Epithelial cell of proximal tubule (primary cell): ENCODE measurements at regions not wholly inside any gene's neighbourhood (a gene's known extent, or its start where the extent isn't known, plus 50 kb on each side); places are given as distances from the start of the nearest gene placed in this dataset.

ENCODE experiments used
- DNase-seq: peaks from one replicate; pipeline ENCODE4 v3.0.0-alpha.2; 2011; ENCODE audit warnings: low read depth
- H3K4me3 ChIP-seq: 2 replicates; pipeline ENCODE4 v1.5.1; 2011; ENCODE audit warnings: low read depth, mild to moderate bottlenecking, low read length
- TF ChIP-seq, protein P1 (sequence below): conservative IDR thresholded peaks from 2 replicates; pipeline ENCODE4 v1.5.1; 2012; ENCODE audit warnings: low read depth, mild to moderate bottlenecking, low read length

DNA sequence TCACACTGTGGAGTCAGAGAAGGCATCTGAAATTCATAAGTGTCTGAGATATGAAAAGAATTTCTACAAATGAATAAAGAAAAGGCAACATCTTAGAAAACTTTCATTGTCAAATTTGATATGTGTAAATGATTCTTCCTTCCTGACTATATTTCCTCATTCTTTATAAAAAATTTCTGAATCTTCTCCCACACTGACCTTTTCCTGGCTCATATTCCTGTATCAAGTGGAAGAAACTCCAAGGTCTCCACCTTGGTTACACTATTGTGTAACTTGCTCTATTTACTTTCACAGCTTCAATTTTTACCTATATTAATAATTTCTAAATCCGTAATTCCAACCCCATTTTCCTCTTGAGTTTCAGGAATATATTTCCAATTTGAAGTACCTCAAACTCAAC is 93.5 kb upstream of the FBXL7 start:
- TF ChIP-seq, protein P1, sequence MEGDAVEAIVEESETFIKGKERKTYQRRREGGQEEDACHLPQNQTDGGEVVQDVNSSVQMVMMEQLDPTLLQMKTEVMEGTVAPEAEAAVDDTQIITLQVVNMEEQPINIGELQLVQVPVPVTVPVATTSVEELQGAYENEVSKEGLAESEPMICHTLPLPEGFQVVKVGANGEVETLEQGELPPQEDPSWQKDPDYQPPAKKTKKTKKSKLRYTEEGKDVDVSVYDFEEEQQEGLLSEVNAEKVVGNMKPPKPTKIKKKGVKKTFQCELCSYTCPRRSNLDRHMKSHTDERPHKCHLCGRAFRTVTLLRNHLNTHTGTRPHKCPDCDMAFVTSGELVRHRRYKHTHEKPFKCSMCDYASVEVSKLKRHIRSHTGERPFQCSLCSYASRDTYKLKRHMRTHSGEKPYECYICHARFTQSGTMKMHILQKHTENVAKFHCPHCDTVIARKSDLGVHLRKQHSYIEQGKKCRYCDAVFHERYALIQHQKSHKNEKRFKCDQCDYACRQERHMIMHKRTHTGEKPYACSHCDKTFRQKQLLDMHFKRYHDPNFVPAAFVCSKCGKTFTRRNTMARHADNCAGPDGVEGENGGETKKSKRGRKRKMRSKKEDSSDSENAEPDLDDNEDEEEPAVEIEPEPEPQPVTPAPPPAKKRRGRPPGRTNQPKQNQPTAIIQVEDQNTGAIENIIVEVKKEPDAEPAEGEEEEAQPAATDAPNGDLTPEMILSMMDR: no peak
- no peak overlapping the region for H3K4me3 ChIP-seq
- no peak for DNase-seq

DNA sequence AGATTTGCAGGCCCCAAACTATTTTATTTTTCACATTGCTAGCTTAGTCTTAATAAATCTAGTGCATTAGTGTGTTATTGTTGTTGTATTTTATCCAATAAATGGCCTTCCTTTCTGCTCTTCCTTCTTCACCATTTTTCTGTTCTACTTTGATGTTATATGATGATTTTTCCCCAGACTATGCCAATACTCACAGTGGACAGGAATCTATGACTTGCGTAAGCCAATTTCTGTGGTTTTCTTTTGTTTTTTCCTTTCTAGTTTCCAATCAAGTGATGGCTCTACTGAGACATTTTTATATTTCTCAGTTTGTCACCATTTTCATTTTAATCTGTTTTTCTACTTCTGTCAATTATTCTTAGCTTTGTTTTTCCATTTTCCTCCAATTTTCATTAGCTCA is 106.8 kb upstream of the FBXL7 start:
- H3K4me3 ChIP-seq: no peak overlapping the region
- TF ChIP-seq, protein P1: no peak
- no peak for DNase-seq

DNA sequence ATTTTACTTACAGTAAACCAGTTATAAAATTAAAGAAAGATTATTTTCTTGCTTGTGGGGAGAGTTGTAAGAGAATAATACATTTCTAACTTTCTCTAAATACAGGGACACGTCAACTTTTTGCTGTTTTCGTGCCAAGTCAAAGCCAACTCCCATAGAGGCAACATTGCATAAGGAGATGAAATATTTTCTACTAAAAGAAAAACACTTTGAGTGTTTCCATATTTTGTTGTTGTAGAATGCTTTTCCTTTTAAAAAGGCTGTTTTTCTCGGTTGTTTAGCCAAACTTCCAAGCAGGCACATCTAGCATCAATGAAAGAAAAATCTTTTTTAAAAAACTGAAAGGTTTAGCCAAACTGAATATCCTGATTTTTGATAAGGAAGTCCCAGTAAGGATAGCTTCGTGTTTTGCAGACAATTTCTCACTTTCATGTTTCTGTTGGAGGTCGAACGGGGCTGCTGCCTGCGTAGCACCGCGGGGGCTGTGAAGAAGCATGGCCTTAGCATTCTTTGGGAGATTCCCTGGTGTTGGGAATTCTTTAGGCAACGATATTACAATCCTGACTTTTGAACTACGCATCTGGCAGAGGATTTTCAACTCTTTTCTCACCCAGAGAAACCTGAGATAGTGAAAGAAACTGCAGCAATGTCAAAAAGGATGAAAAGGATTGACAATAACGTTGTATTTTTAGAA is 108.1 kb upstream of the FBXL7 start:
- TF ChIP-seq, protein P1: no peak
- no peak for DNase-seq
- no peak overlapping the region for H3K4me3 ChIP-seq

DNA sequence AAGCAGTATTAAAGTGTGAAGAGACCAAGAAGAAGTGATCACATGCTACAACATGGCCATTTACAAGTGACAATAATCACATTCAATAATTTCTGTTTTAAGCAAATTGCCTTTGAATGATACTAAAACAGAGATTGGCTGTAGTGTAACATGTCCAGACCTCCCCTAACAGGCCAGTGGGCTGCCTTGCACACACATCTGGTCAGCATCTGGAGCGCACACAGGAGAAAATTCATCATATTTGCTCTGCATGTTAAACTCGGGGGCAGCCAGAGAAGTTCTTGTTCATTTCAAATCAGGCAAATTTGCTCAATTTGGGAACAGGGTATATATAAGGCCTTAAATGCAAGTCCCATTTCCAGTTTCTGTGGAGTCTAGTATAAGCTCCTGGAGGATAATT is 111.1 kb upstream of the FBXL7 start:
- DNase-seq: no peak
- H3K4me3 ChIP-seq: no peak overlapping the region
- TF ChIP-seq, protein P1: no peak

DNA sequence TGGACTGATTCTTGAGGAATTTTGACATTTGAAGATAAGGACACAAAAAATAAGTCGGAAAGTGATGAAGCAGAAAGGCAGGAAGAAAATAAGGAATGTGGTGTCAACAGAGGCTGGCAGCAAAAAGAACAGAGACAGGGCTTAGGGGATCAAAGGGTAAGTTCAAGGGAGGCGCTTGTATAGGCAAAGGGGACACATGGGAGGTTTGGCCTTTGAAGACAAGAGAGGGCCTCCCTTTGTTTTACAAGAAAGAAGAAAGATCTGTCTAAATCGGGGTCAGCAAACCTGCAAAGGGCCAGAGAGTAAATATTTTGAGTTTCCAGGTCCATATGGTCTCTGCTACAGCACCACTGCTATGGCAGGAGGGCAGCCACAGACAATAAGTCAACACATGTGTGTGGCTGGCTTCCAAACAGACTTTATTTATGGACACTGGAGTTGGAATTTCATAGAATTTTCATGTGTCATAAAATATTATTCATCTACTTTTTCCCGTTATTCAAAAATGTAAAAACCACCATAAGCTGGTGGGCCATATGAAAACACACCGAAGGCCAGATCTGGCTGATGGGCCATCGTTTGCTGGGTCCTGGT is 112.0 kb upstream of the FBXL7 start:
- TF ChIP-seq, protein P1: no peak
- DNase-seq: no peak
- H3K4me3 ChIP-seq: no peak overlapping the region

DNA sequence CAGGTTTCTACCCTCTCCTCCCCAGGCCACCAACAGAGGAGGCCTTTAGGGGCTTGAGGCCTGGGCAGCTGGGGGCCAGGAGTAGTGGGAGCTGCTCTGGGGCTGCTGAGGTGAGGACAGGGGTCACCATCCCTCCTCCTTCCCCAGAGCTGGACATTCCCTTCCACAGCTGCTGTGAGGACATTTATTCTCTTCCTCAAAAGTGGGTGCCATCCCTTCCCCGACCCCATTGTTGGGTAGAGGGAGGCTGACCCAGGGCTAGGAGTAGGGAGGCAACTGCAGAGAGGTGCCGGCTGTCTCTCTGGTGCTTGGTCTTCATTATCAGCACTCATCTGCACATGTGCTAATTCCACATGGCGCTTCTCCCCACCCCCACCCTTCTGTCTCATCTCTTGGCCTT is 113.9 kb upstream of the FBXL7 start:
- TF ChIP-seq, protein P1: no peak
- no peak for DNase-seq

GRCh38 chr5:15385553-15385952 is 114.4 kb upstream of the FBXL7 start:
- TF ChIP-seq, protein P1: no peak
- DNase-seq: no peak
- H3K4me3 ChIP-seq: no peak overlapping the region

More for the DNA sequence above, 113.9 kb upstream of the FBXL7 start:
- H3K4me3 ChIP-seq: no peak overlapping the region
